ENCODE measurements at regions not wholly inside any gene's neighbourhood (a gene's known extent, or its start where the extent isn't known, plus 50 kb on each side); places are given as distances from the start of the nearest gene placed in this dataset.

- H3K36me3 Mint-ChIP-seq, result no peaks in the 10 kb centered on the region
- DNase-seq (ENCODE audit: low spot score in 2 of 2, unreplicated experiment in 2 of 2), result no peak
- H3K9me3 Mint-ChIP-seq, result no peaks in the 10 kb centered on the region
- H3K27ac Mint-ChIP-seq, result no peak overlapping the region
- H3K4me3 Mint-ChIP-seq, result no peak overlapping the region
- no peaks in the 10 kb centered on the region for H3K27me3 Mint-ChIP-seq (ENCODE audit: low read depth)
- TF ChIP-seq CTCF (IDR thresholded peaks at IDR 0.05; ENCODE audit: unreplicated experiment), result no peak
- no peaks in the 10 kb centered on the region for H3K4me1 Mint-ChIP-seq
Observed at GRCh38 chr5:45060724-45061123, 252.0 kb downstream of the MRPS30 start.

GRCh38 chr5:45062044-45062443 lies 253.3 kb downstream of the MRPS30 start:
- H3K36me3 Mint-ChIP-seq, result no peaks in the 10 kb centered on the region
- no peak overlapping the region for H3K27ac Mint-ChIP-seq
- no peaks in the 10 kb centered on the region for H3K27me3 Mint-ChIP-seq (ENCODE audit: low read depth)
- H3K4me1 Mint-ChIP-seq, result no peaks in the 10 kb centered on the region
- no peaks in the 10 kb centered on the region for H3K9me3 Mint-ChIP-seq
- H3K4me3 Mint-ChIP-seq, result no peak overlapping the region
- TF ChIP-seq CTCF (IDR thresholded peaks at IDR 0.05; ENCODE audit: unreplicated experiment), result no peak
- no peak for DNase-seq (ENCODE audit: low spot score in 2 of 2, unreplicated experiment in 2 of 2)

GRCh38 chr5:45081082-45081481 lies 272.3 kb downstream of the MRPS30 start:
- no peaks in the 10 kb centered on the region for H3K9me3 Mint-ChIP-seq
- no peak overlapping the region for H3K4me3 Mint-ChIP-seq
- no peak for DNase-seq (ENCODE audit: low spot score in 2 of 2, unreplicated experiment in 2 of 2)
- no peak overlapping the region for H3K27ac Mint-ChIP-seq
- no peaks in the 10 kb centered on the region for H3K4me1 Mint-ChIP-seq
- no peaks in the 10 kb centered on the region for H3K36me3 Mint-ChIP-seq
- no peaks in the 10 kb centered on the region for H3K27me3 Mint-ChIP-seq (ENCODE audit: low read depth)
- TF ChIP-seq CTCF (IDR thresholded peaks at IDR 0.05; ENCODE audit: unreplicated experiment), result no peak

GRCh38 chr5:45089870-45090269 lies 281.1 kb downstream of the MRPS30 start:
- H3K4me1 Mint-ChIP-seq, result no peaks in the 10 kb centered on the region
- no peak for TF ChIP-seq CTCF (IDR thresholded peaks at IDR 0.05; ENCODE audit: unreplicated experiment)
- no peak for DNase-seq (ENCODE audit: low spot score in 2 of 2, unreplicated experiment in 2 of 2)
- H3K4me3 Mint-ChIP-seq, result no peak overlapping the region
- H3K9me3 Mint-ChIP-seq, result no peaks in the 10 kb centered on the region
- no peak overlapping the region for H3K27ac Mint-ChIP-seq
- H3K27me3 Mint-ChIP-seq (ENCODE audit: low read depth), result no peaks in the 10 kb centered on the region
- H3K36me3 Mint-ChIP-seq, result no peaks in the 10 kb centered on the region

- Mint-ChIP-seq H3K27me3 (ENCODE audit: low read depth) (no peaks in the 10 kb centered on the region), H3K36me3 (no peaks in the 10 kb centered on the region), H3K4me1 (no peaks in the 10 kb centered on the region), H3K9me3 (no peaks in the 10 kb centered on the region), H3K4me3 (no peak overlapping the region), H3K27ac (no peak overlapping the region)
- TF ChIP-seq CTCF (IDR thresholded peaks at IDR 0.05; ENCODE audit: unreplicated experiment), result no peak
- no peak for DNase-seq (ENCODE audit: low spot score in 2 of 2, unreplicated experiment in 2 of 2)
Observed at GRCh38 chr5:45093377-45093776, 284.6 kb downstream of the MRPS30 start.

- Mint-ChIP-seq H3K4me3 (no peak overlapping the region), H3K9me3 (no peaks in the 10 kb centered on the region), H3K27ac (no peak overlapping the region), H3K36me3 (no peaks in the 10 kb centered on the region), H3K27me3 (ENCODE audit: low read depth) (no peaks in the 10 kb centered on the region), H3K4me1 (no peaks in the 10 kb centered on the region)
- no peak for TF ChIP-seq CTCF (IDR thresholded peaks at IDR 0.05; ENCODE audit: unreplicated experiment)
- no peak for DNase-seq (ENCODE audit: low spot score in 2 of 2, unreplicated experiment in 2 of 2)
Observed at GRCh38 chr5:45094876-45095440, 286.2 kb downstream of the MRPS30 start.
